HG03064 (cell line): ENCODE measurements at regions not wholly inside any gene's neighbourhood (a gene's known extent, or its start where the extent isn't known, plus 50 kb on each side); places are given as distances from the start of the nearest gene placed in this dataset.
"Not testable (repeated sequence)": the region's sequence is repeated elsewhere in the genome, so short reads cannot be mapped to it uniquely, and the experiment has no call there.

Source experiments
- ATAC-seq: cut with Tn5 transposase; IDR thresholded peaks from one replicate; pipeline ENCODE4 v1.9.1; 2021; ENCODE audit warnings: low read depth; ENCODE audit not compliant: unreplicated experiment

- no peak for ATAC-seq
Observed at GRCh38 chr5:42874621-42875198, 63.0 kb upstream of the SELENOP start.

GRCh38 chr5:42872865-42873264 lies 61.2 kb upstream of the SELENOP start:
- no peak for ATAC-seq

- no peak for ATAC-seq
Observed at GRCh38 chr5:42870882-42871418, 59.3 kb upstream of the SELENOP start.

- not testable (repeated sequence) for ATAC-seq
Observed at GRCh38 chr5:42868417-42868816, 56.7 kb upstream of the SELENOP start.

GRCh38 chr5:42864749-42865148 lies 53.1 kb upstream of the SELENOP start:
- ATAC-seq, result not testable (repeated sequence)
